ENCODE measurements at regions not wholly inside any gene's neighbourhood (a gene's known extent, or its start where the extent isn't known, plus 50 kb on each side); places are given as distances from the start of the nearest gene placed in this dataset.

- H3K9me3 ChIP-seq (replicated peaks in 1 of 3): no peaks in the 10 kb centered on the region
- TF ChIP-seq CTCF (IDR thresholded peaks at IDR 0.05): no peak
- TF ChIP-seq POLR2A (IDR thresholded peaks at IDR 0.05): no peak
- H3K27me3 ChIP-seq: no peaks in the 10 kb centered on the region
- DNase-seq: no peak
- intact Hi-C loops (cut with DNase I): no loop called here
- H3K27ac ChIP-seq: no peak overlapping the region
- H3K4me1 ChIP-seq (replicated peaks in 1 of 2): no peaks in the 10 kb centered on the region
- no peak overlapping the region for H3K4me3 ChIP-seq
- H3K36me3 ChIP-seq (replicated peaks in 1 of 2): no peaks in the 10 kb centered on the region
Measured at GRCh38 chr4:32030406-32030805, 1310.2 kb downstream of the PCDH7 start.

- no peak for TF ChIP-seq POLR2A (IDR thresholded peaks at IDR 0.05)
- no peak for TF ChIP-seq CTCF (IDR thresholded peaks at IDR 0.05)
- no peak overlapping the region for H3K4me3 ChIP-seq
- 72 to 76% (median 75%) methylated on average over 2 of the region's 2 CpGs for WGBS, 4 donors
- no peaks in the 10 kb centered on the region for H3K4me1 ChIP-seq (replicated peaks in 1 of 2)
- DNase-seq: no peak
- H3K9me3 ChIP-seq (replicated peaks in 1 of 3): no peaks in the 10 kb centered on the region
- intact Hi-C loops (cut with DNase I): no loop called here
- no peaks in the 10 kb centered on the region for H3K27me3 ChIP-seq
- H3K36me3 ChIP-seq (replicated peaks in 1 of 2): no peaks in the 10 kb centered on the region
- no peak overlapping the region for H3K27ac ChIP-seq
Measured at GRCh38 chr4:32031026-32031425, 1310.9 kb downstream of the PCDH7 start.

- Histone ChIP-seq H3K36me3 (replicated peaks in 1 of 2) (no peaks in the 10 kb centered on the region), H3K9me3 (replicated peaks in 1 of 3) (no peaks in the 10 kb centered on the region), H3K27ac (no peak overlapping the region), H3K4me1 (replicated peaks in 1 of 2) (no peaks in the 10 kb centered on the region), H3K4me3 (no peak overlapping the region), H3K27me3 (no peaks in the 10 kb centered on the region)
- TF ChIP-seq POLR2A (IDR thresholded peaks at IDR 0.05) (no peak), CTCF (IDR thresholded peaks at IDR 0.05) (no peak)
- WGBS, 4 donors: 81 to 90% (median 88%) methylated on average over 5 of the region's 5 CpGs
- intact Hi-C loops (cut with DNase I): no loop called here
- DNase-seq: no peak
Measured at GRCh38 chr4:32032136-32032672, 1312.0 kb downstream of the PCDH7 start.

GRCh38 chr4:32037399-32037798 lies 1317.2 kb downstream of the PCDH7 start:
- Histone ChIP-seq H3K9me3 (replicated peaks in 1 of 3) (peaks cover 0 to 6% (median 0%) of the 10 kb centered on the region in 3 donors), H3K27ac (no peak overlapping the region)
- 33 to 84% (median 70%) methylated on average over 1 of the region's 1 CpG for WGBS, 4 donors

More at GRCh38 chr4:32037399-32037798, 1317.2 kb downstream of the PCDH7 start:
- no peaks in the 10 kb centered on the region for H3K4me1 ChIP-seq (replicated peaks in 1 of 2)
- H3K27me3 ChIP-seq: no peaks in the 10 kb centered on the region
- no peak for TF ChIP-seq CTCF (IDR thresholded peaks at IDR 0.05)
- no peak for TF ChIP-seq POLR2A (IDR thresholded peaks at IDR 0.05)
- no peak for DNase-seq
- no peak overlapping the region for H3K4me3 ChIP-seq
- no peaks in the 10 kb centered on the region for H3K36me3 ChIP-seq (replicated peaks in 1 of 2)
- intact Hi-C loops (cut with DNase I): no loop called here

All from adrenal gland (tissue), 9 donors.